NCI-H460 (cell line): ENCODE measurements at regions not wholly inside any gene's neighbourhood (a gene's known extent, or its start where the extent isn't known, plus 50 kb on each side); places are given as distances from the start of the nearest gene placed in this dataset.
A peak's percentile ranks its signal among the peaks of the same experiment; 100 is the strongest.
"Not testable (repeated sequence)": the region's sequence is repeated elsewhere in the genome, so short reads cannot be mapped to it uniquely, and the experiment has no call there.

Experiments used
- DNase-seq: peaks from one replicate; pipeline ENCODE4 v3.0.0-alpha.2; 2016; ENCODE audit warnings: low read depth; ENCODE audit errors: extremely low read depth

GRCh38 chr4:147219145-147219544 lies 261.8 kb upstream of the EDNRA start:
- DNase-seq = no peak

GRCh38 chr4:147220833-147221232 lies 260.1 kb upstream of the EDNRA start:
- no peak for DNase-seq

- no peak for DNase-seq
Measured at GRCh38 chr4:147222906-147223305, 258.0 kb upstream of the EDNRA start.

- DNase-seq = no peak
Measured at GRCh38 chr4:147223576-147223975, 257.3 kb upstream of the EDNRA start.

- no peak for DNase-seq
Measured at GRCh38 chr4:147236806-147237205, 244.1 kb upstream of the EDNRA start.

- no peak for DNase-seq
Measured at GRCh38 chr4:147244786-147245185, 236.1 kb upstream of the EDNRA start.

GRCh38 chr4:147246096-147246495 lies 234.8 kb upstream of the EDNRA start:
- no peak for DNase-seq

GRCh38 chr4:147246528-147246927 lies 234.4 kb upstream of the EDNRA start:
- DNase-seq = not testable (repeated sequence)

GRCh38 chr4:147247579-147247978 lies 233.3 kb upstream of the EDNRA start:
- no peak for DNase-seq

GRCh38 chr4:147250062-147250461 lies 230.8 kb upstream of the EDNRA start:
- no peak for DNase-seq

- not testable (repeated sequence) for DNase-seq
Measured at GRCh38 chr4:147255268-147255667, 225.6 kb upstream of the EDNRA start.

- not testable (repeated sequence) for DNase-seq
Measured at GRCh38 chr4:147259271-147259670, 221.6 kb upstream of the EDNRA start.

GRCh38 chr4:147284256-147284835 lies 196.6 kb upstream of the EDNRA start:
- no peak for DNase-seq

GRCh38 chr4:147284935-147285334 lies 196.0 kb upstream of the EDNRA start:
- no peak for DNase-seq

GRCh38 chr4:147285751-147286150 lies 195.1 kb upstream of the EDNRA start:
- DNase-seq = no peak

GRCh38 chr4:147286846-147287587 lies 193.9 kb upstream of the EDNRA start:
- no peak for DNase-seq

GRCh38 chr4:147287588-147287890 lies 193.4 kb upstream of the EDNRA start:
- no peak for DNase-seq

GRCh38 chr4:147288512-147288911 lies 192.4 kb upstream of the EDNRA start:
- DNase-seq = no peak

- no peak for DNase-seq
Measured at GRCh38 chr4:147289181-147289580, 191.7 kb upstream of the EDNRA start.

- DNase-seq = peak; percentile 20
Measured at GRCh38 chr4:147292604-147293313, 188.1 kb upstream of the EDNRA start.

- DNase-seq = not testable (repeated sequence)
Measured at GRCh38 chr4:147293314-147293677, 187.6 kb upstream of the EDNRA start.

- DNase-seq = no peak
Measured at GRCh38 chr4:147299205-147299604, 181.7 kb upstream of the EDNRA start.
